ENCODE measurements at regions not wholly inside any gene's neighbourhood (a gene's known extent, or its start where the extent isn't known, plus 50 kb on each side); places are given as distances from the start of the nearest gene placed in this dataset.

GRCh38 chr22:17318817-17319216 lies 50.4 kb upstream of the CECR2 start:
- Histone ChIP-seq H2AFZ (peak overlapping the region; percentile 70), H3K36me3 (ENCODE audit: insufficient read depth) (no peaks in the 10 kb centered on the region), H3K4me2 (no peak overlapping the region), H3K27me3 (ENCODE audit: insufficient read depth) (no peaks in the 10 kb centered on the region), H3K79me2 (replicated peaks; ENCODE audit: insufficient read depth) (no peaks in the 10 kb centered on the region), H4K20me1 (replicated peaks; ENCODE audit: insufficient read depth) (no peaks in the 10 kb centered on the region), H3K9me2 (ENCODE audit: insufficient read depth) (no peaks in the 10 kb centered on the region), H3F3A (replicated peaks; ENCODE audit: low read depth) (peaks cover 7% of the 10 kb centered on the region; the same call in 1 of the 2 replicates), H3K4me3 (no peak overlapping the region), H3K27ac (ENCODE audit: low read depth) (0 out of 2 replicates have a peak overlapping the region, but pooled peaks have one; percentile 9), H3K4me1 (ENCODE audit: insufficient read depth) (no peaks in the 10 kb centered on the region)
- no peak overlapping the region for H3K27ac Mint-ChIP-seq
- ATAC-seq = no peak
- H3K9me3 Mint-ChIP-seq = no peaks in the 10 kb centered on the region
- no peaks in the 10 kb centered on the region for H3K36me3 Mint-ChIP-seq (ENCODE audit: low read depth)
- H3K4me3 Mint-ChIP-seq = no peak overlapping the region
- peaks cover 14% of the 10 kb centered on the region for H3K4me1 Mint-ChIP-seq
- H3K27me3 Mint-ChIP-seq (ENCODE audit: insufficient read depth, low read depth, poor library complexity) = peaks cover 8% of the 10 kb centered on the region
- TF ChIP-seq JUNB (IDR thresholded peaks at IDR 0.05; ENCODE audit: unreplicated experiment) (no peak), REST (IDR thresholded peaks at IDR 0.05; ENCODE audit: unreplicated experiment) (no peak), ZNF331 (CRISPR knock-in tag; IDR thresholded peaks at IDR 0.05; ENCODE audit: low read depth) (no peak), ETS1 (IDR thresholded peaks at IDR 0.05) (no peak), EZH2 (IDR thresholded peaks at IDR 0.05; ENCODE audit: low read depth, unreplicated experiment) (no peak), ZNF462 (CRISPR knock-in tag; IDR thresholded peaks at IDR 0.05) (no peak), CTCF (conservative IDR thresholded peaks at IDR 0.05; ENCODE audit: low read depth in 2 of 2) (no peak), POLR2AphosphoS5 (IDR thresholded peaks at IDR 0.05; ENCODE audit: low read depth) (no peak), NANOG (IDR thresholded peaks at IDR 0.05; ENCODE audit: borderline replicate concordance) (no peak), EZH2phosphoT487 (IDR thresholded peaks at IDR 0.05; ENCODE audit: unreplicated experiment) (no peak), ZNF114 (CRISPR knock-in tag; IDR thresholded peaks at IDR 0.05) (no peak), CREB1 (CRISPR knock-in tag; IDR thresholded peaks at IDR 0.05; ENCODE audit: low read depth) (no peak), STAT1 (IDR thresholded peaks at IDR 0.05; ENCODE audit: unreplicated experiment) (no peak)
- DNase-seq (ENCODE audit: low spot score) = no peak

Data from GM23338 (cell line).